A673 (cell line): ENCODE measurements at regions not wholly inside any gene's neighbourhood (a gene's known extent, or its start where the extent isn't known, plus 50 kb on each side); places are given as distances from the start of the nearest gene placed in this dataset.

ENCODE experiments used
- BruUV-seq: library from RNA; stranded (reverse); fragments of 400-500 nt; replicated peaks from 2 replicates; lab custom pipeline; 2021; lab: Mats Ljungman, UMichigan
- CTCF ChIA-PET: fragments of 300-600 bp; sonication (Branson Sonifier 250); formaldehyde crosslinking; loops from one replicate; lab custom pipeline; 2022; ENCODE audit warnings: antibody characterized with exemption; lab: Charles Lee
- POLR2A ChIA-PET: fragments of 300-600 bp; sonication (Branson Sonifier 250); formaldehyde crosslinking; loops from one replicate; lab custom pipeline; 2022; ENCODE audit warnings: antibody characterized with exemption; ENCODE audit not compliant: low non-redundant PET; lab: Charles Lee
- DNase-seq: peaks from one replicate; pipeline ENCODE4 v3.0.0-alpha.2; 2015; ENCODE audit warnings: low spot score
- H3K27ac ChIP-seq: fragments of 200-600 bp; sonication (generic); 2 replicates; pipeline ENCODE4 v1.5.1; 2016; ENCODE audit warnings: mixed run types, low read depth, mild to moderate bottlenecking, mixed read lengths, antibody characterized with exemption, low read length; ENCODE audit not compliant: poor library complexity, severe bottlenecking
- H3K27me3 ChIP-seq: fragments of 200-600 bp; sonication (generic); replicated peaks from 2 replicates; pipeline ENCODE4 v1.6.1; 2017; ENCODE audit warnings: mixed run types, low read depth, mild to moderate bottlenecking, mixed read lengths, antibody characterized with exemption, low read length; ENCODE audit not compliant: insufficient read depth, poor library complexity
- H3K36me3 ChIP-seq: fragments of 200-600 bp; sonication (generic); 2 replicates; pipeline ENCODE4 v1.6.1; 2016; ENCODE audit warnings: mixed run types, mild to moderate bottlenecking, mixed read lengths, antibody characterized with exemption, low read length; ENCODE audit not compliant: insufficient read depth, poor library complexity, severe bottlenecking
- H3K4me1 ChIP-seq: fragments of 200-600 bp; sonication (generic); 2 replicates; pipeline ENCODE4 v1.6.1; 2017; ENCODE audit warnings: mixed run types, mild to moderate bottlenecking, mixed read lengths, antibody characterized with exemption, low read length; ENCODE audit not compliant: insufficient read depth, poor library complexity, severe bottlenecking
- H3K4me3 ChIP-seq: fragments of 200-600 bp; sonication (generic); 2 replicates; pipeline ENCODE4 v1.5.1; 2016; ENCODE audit warnings: low read depth, mixed run types, mild to moderate bottlenecking, mixed read lengths, low read length; ENCODE audit not compliant: poor library complexity, severe bottlenecking
- H3K9me3 ChIP-seq: fragments of 200-600 bp; sonication (generic); 2 replicates; pipeline ENCODE4 v1.6.1; 2016; ENCODE audit warnings: mixed run types, low read depth, mild to moderate bottlenecking, mixed read lengths, antibody characterized with exemption, low read length; ENCODE audit not compliant: poor library complexity, severe bottlenecking
- EZH2 ChIP-seq: fragments of 200-600 bp; sonication (generic); IDR thresholded peaks from 2 replicates; pipeline ENCODE4 v1.6.1; 2017; ENCODE audit warnings: borderline replicate concordance, low read depth, mild to moderate bottlenecking, mixed read lengths, antibody characterized with exemption, low read length; ENCODE audit not compliant: poor library complexity, severe bottlenecking
- intact Hi-C: fragments of 100-400 bp; cut with micrococcal nuclease; formaldehyde crosslinking; loops from one replicate; pipeline ENCODE4 v1.10.0; 2022; ENCODE audit not compliant: unreplicated experiment
- TF ChIP-seq, protein P1 (sequence below): fragments of 300-800, 200-600 bp; sonication (generic); conservative IDR thresholded peaks from 2 replicates; pipeline ENCODE4 v1.5.1; 2017; ENCODE audit warnings: low read depth, mild to moderate bottlenecking, antibody characterized with exemption, low read length, moderate library complexity, mixed read lengths

DNA sequence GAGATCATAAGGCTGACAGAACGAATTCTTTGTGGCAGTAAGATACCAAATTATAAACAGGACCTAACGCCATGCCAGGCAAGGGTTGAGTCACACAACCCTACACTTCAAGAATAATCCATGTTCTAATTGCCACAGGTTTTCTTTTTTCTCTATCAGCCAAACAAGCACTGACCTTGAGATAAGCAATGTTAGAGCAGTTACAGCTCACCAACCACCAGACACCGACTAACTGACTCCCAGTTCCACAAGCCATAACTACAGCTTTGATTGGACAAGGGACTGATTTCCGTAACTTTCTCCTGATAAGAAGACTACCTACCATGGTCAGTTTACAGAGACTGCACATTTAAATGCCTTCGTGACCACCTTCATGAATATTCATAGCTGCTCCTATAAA is 149.6 kb downstream of the PTPRU start:
- intact Hi-C loops = no loop called here
- Histone ChIP-seq H3K27me3 (no peaks in the 10 kb centered on the region), H3K4me1 (no peaks in the 10 kb centered on the region), H3K27ac (no peak overlapping the region), H3K9me3 (no peaks in the 10 kb centered on the region), H3K4me3 (no peak overlapping the region), H3K36me3 (no peaks in the 10 kb centered on the region)
- DNase-seq = no peak
- ChIA-PET POLR2A (no interaction called here), CTCF (no interaction called here)
- TF ChIP-seq, protein P1, sequence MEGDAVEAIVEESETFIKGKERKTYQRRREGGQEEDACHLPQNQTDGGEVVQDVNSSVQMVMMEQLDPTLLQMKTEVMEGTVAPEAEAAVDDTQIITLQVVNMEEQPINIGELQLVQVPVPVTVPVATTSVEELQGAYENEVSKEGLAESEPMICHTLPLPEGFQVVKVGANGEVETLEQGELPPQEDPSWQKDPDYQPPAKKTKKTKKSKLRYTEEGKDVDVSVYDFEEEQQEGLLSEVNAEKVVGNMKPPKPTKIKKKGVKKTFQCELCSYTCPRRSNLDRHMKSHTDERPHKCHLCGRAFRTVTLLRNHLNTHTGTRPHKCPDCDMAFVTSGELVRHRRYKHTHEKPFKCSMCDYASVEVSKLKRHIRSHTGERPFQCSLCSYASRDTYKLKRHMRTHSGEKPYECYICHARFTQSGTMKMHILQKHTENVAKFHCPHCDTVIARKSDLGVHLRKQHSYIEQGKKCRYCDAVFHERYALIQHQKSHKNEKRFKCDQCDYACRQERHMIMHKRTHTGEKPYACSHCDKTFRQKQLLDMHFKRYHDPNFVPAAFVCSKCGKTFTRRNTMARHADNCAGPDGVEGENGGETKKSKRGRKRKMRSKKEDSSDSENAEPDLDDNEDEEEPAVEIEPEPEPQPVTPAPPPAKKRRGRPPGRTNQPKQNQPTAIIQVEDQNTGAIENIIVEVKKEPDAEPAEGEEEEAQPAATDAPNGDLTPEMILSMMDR = no peak
- no peak for TF ChIP-seq EZH2
- no TSS peak for BruUV-seq

DNA sequence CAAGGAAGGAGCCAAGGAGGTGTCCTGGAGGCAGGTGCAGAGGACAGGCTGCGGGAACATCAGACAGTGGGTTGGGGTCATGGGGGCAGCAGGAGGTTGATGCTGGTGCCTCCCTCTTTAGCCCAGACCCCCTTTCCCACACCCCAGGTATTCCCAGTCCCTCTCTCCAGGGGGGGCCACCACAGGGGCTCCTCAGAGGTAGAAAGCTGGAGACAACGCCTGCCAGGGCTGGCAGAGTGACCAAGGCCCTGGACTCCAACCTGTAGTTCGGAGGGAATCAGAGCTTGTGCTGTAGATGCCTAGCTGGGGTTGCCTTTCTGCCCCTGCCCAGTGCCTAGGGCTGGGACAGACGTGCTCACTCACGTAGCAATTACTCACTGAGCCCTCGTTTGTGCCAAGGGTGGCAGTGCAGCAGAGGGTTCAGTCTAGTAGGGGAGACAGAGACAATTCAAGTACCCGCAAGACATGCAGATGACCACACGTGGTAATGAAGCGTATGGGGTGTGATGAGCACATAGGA is 148.2 kb downstream of the PTPRU start:
- no TSS peak for BruUV-seq
- Histone ChIP-seq H3K27ac (no peak overlapping the region), H3K36me3 (no peaks in the 10 kb centered on the region), H3K4me1 (no peaks in the 10 kb centered on the region), H3K27me3 (no peaks in the 10 kb centered on the region), H3K4me3 (no peak overlapping the region), H3K9me3 (no peaks in the 10 kb centered on the region)
- CTCF ChIA-PET = no interaction called here
- DNase-seq = no peak
- intact Hi-C loops = no loop called here
- POLR2A ChIA-PET = no interaction called here
- no peak for TF ChIP-seq EZH2
- TF ChIP-seq, protein P1 = no peak

DNA sequence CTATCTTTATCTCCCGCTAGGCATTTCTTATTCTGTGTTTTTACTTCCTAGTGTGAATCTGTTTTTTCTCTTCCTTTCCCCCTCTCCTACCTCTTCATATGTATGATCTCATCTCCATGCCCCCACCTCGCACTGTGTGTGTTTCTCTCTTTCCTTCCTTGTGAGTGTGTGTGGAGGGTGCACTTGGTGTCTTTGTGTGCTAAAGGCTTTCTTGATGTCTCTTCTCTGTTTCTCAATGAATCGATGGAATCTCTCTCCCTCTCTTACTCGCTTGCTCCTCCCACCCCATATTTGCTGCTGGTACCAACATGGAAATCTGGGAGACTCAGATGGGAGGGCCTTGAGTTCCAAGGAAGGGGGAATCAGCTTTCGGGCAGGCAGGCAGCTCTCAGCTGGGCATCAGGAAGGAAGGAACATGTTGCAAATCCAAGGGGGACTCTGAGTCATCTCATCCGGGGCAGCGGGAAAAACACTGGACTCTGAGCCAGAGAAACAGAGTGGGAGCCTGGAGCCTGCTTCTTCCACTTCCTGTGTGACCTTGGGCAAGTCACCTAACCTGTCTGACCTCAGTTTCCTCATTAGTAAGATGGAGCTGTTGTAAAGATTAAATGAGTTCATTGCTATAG is 147.5 kb downstream of the PTPRU start:
- H3K4me3 ChIP-seq = no peak overlapping the region
- no peaks in the 10 kb centered on the region for H3K27me3 ChIP-seq
- intact Hi-C loops = no loop called here
- peaks cover 6% of the 10 kb centered on the region for H3K9me3 ChIP-seq
- no TSS peak for BruUV-seq
- no peak overlapping the region for H3K27ac ChIP-seq
- no peaks in the 10 kb centered on the region for H3K4me1 ChIP-seq
- peak; percentile 56 for DNase-seq
- no peak for TF ChIP-seq EZH2
- ChIA-PET POLR2A (no interaction called here), CTCF (no interaction called here)
- no peaks in the 10 kb centered on the region for H3K36me3 ChIP-seq
